H7 (cell line): ENCODE measurements at regions not wholly inside any gene's neighbourhood (a gene's known extent, or its start where the extent isn't known, plus 50 kb on each side); places are given as distances from the start of the nearest gene placed in this dataset.
"Not testable (repeated sequence)": the region's sequence is repeated elsewhere in the genome, so short reads cannot be mapped to it uniquely, and the experiment has no call there.

ENCODE experiments used
- DNase-seq: peaks from one replicate; pipeline ENCODE4 v3.0.0; 2012
- H3K27me3 ChIP-seq: 2 replicates; pipeline ENCODE4 v1.6.0; 2011; ENCODE audit warnings: mild to moderate bottlenecking, low read length; ENCODE audit not compliant: control insufficient read depth, insufficient read depth
- H3K36me3 ChIP-seq: replicated peaks from 2 replicates; pipeline ENCODE4 v1.5.1; 2011; ENCODE audit warnings: low read length; ENCODE audit not compliant: control insufficient read depth, insufficient read depth
- H3K4me3 ChIP-seq: 2 replicates; pipeline ENCODE4 v1.5.1; 2011; ENCODE audit warnings: low read depth, mild to moderate bottlenecking, control low read depth, low read length, moderate library complexity; ENCODE audit not compliant: insufficient read depth

GRCh38 chr7:16369855-16370254 is 51.5 kb downstream of the CRPPA start:
- no peak overlapping the region for H3K4me3 ChIP-seq
- no peaks in the 10 kb centered on the region for H3K27me3 ChIP-seq
- no peaks in the 10 kb centered on the region for H3K36me3 ChIP-seq
- DNase-seq: no peak

- H3K4me3 ChIP-seq, H3K36me3 ChIP-seq, H3K27me3 ChIP-seq, DNase-seq: not testable (repeated sequence)
Measured at GRCh38 chr7:16369309-16369708, 52.0 kb downstream of the CRPPA start.

GRCh38 chr7:16368885-16369284 is 52.5 kb downstream of the CRPPA start:
- Histone ChIP-seq H3K27me3 (no peaks in the 10 kb centered on the region), H3K4me3 (no peak overlapping the region), H3K36me3 (no peaks in the 10 kb centered on the region)
- DNase-seq: no peak

GRCh38 chr7:16367115-16367514 is 54.2 kb downstream of the CRPPA start:
- DNase-seq: no peak

GRCh38 chr7:16365952-16366351 is 55.4 kb downstream of the CRPPA start:
- Histone ChIP-seq H3K4me3 (no peak overlapping the region), H3K27me3 (no peaks in the 10 kb centered on the region), H3K36me3 (no peaks in the 10 kb centered on the region)
- DNase-seq: no peak

More at GRCh38 chr7:16367115-16367514, 54.2 kb downstream of the CRPPA start:
- H3K27me3 ChIP-seq: no peaks in the 10 kb centered on the region
- no peaks in the 10 kb centered on the region for H3K36me3 ChIP-seq
- H3K4me3 ChIP-seq: no peak overlapping the region

GRCh38 chr7:16365177-16365576 is 56.2 kb downstream of the CRPPA start:
- H3K4me3 ChIP-seq: no peak overlapping the region
- no peaks in the 10 kb centered on the region for H3K27me3 ChIP-seq
- no peaks in the 10 kb centered on the region for H3K36me3 ChIP-seq
- DNase-seq: no peak

GRCh38 chr7:16359216-16359615 is 62.1 kb downstream of the CRPPA start:
- H3K4me3 ChIP-seq: no peak overlapping the region
- no peak for DNase-seq

GRCh38 chr7:16357921-16358320 is 63.4 kb downstream of the CRPPA start:
- no peak overlapping the region for H3K4me3 ChIP-seq
- no peak for DNase-seq
- no peaks in the 10 kb centered on the region for H3K36me3 ChIP-seq
- H3K27me3 ChIP-seq: no peaks in the 10 kb centered on the region

More at GRCh38 chr7:16359216-16359615, 62.1 kb downstream of the CRPPA start:
- Histone ChIP-seq H3K36me3 (no peaks in the 10 kb centered on the region), H3K27me3 (no peaks in the 10 kb centered on the region)

GRCh38 chr7:16357474-16357873 is 63.9 kb downstream of the CRPPA start:
- Histone ChIP-seq H3K4me3 (no peak overlapping the region), H3K27me3 (no peaks in the 10 kb centered on the region), H3K36me3 (no peaks in the 10 kb centered on the region)
- no peak for DNase-seq

GRCh38 chr7:16356301-16356958 is 64.9 kb downstream of the CRPPA start:
- Histone ChIP-seq H3K36me3 (no peaks in the 10 kb centered on the region), H3K27me3 (no peaks in the 10 kb centered on the region), H3K4me3 (no peak overlapping the region)
- DNase-seq: no peak

- H3K4me3 ChIP-seq: no peak overlapping the region
- H3K36me3 ChIP-seq: no peaks in the 10 kb centered on the region
- no peak for DNase-seq
- H3K27me3 ChIP-seq: no peaks in the 10 kb centered on the region
Measured at GRCh38 chr7:16354573-16354972, 66.8 kb downstream of the CRPPA start.

- Histone ChIP-seq H3K27me3 (no peaks in the 10 kb centered on the region), H3K4me3 (no peak overlapping the region), H3K36me3 (no peaks in the 10 kb centered on the region)
- DNase-seq: no peak
Measured at GRCh38 chr7:16353226-16353625, 68.1 kb downstream of the CRPPA start.

- H3K4me3 ChIP-seq: no peak overlapping the region
- DNase-seq: no peak
Measured at GRCh38 chr7:16350634-16351033, 70.7 kb downstream of the CRPPA start.

GRCh38 chr7:16348251-16348650 is 73.1 kb downstream of the CRPPA start:
- DNase-seq: no peak
- Histone ChIP-seq H3K36me3 (no peaks in the 10 kb centered on the region), H3K4me3 (no peak overlapping the region), H3K27me3 (no peaks in the 10 kb centered on the region)

More at GRCh38 chr7:16350634-16351033, 70.7 kb downstream of the CRPPA start:
- Histone ChIP-seq H3K36me3 (no peaks in the 10 kb centered on the region), H3K27me3 (no peaks in the 10 kb centered on the region)

GRCh38 chr7:16347827-16348192 is 73.5 kb downstream of the CRPPA start:
- Histone ChIP-seq H3K4me3 (no peak overlapping the region), H3K36me3 (no peaks in the 10 kb centered on the region), H3K27me3 (no peaks in the 10 kb centered on the region)
- no peak for DNase-seq
